Activated T-helper 2 cell treated with anti-CD3 and anti-CD28 coated beads, Interferon-gamma antibody, Interleukin-2, Interleukin-4, amounts not matched to agents 10 μg/mL and 5 μg/mL and 100 μg/mL, durations not matched to agents 14 hours and 24 hours and 36 hours (primary cell): ENCODE measurements at regions not wholly inside any gene's neighbourhood (a gene's known extent, or its start where the extent isn't known, plus 50 kb on each side); places are given as distances from the start of the nearest gene placed in this dataset.
A peak's percentile ranks its signal among the peaks of the same experiment; 100 is the strongest.
"Not testable (repeated sequence)": the region's sequence is repeated elsewhere in the genome, so short reads cannot be mapped to it uniquely, and the experiment has no call there.

Experiments
- DNase-seq: peaks from one replicate; pipeline ENCODE4 v3.0.0; 2021; ENCODE audit warnings: low spot score
- H3K27ac Mint-ChIP-seq: one replicate; pipeline ENCODE4 v1.8.0; 2021; ENCODE audit warnings: mixed read lengths
- H3K27me3 Mint-ChIP-seq: one replicate; pipeline ENCODE4 v1.8.0; 2021; ENCODE audit warnings: low read depth, mixed read lengths
- H3K36me3 Mint-ChIP-seq: one replicate; pipeline ENCODE4 v1.8.0; 2021; ENCODE audit warnings: low read depth, mixed read lengths
- H3K4me1 Mint-ChIP-seq: one replicate; pipeline ENCODE4 v1.8.0; 2021; ENCODE audit warnings: low read depth, mixed read lengths
- H3K4me3 Mint-ChIP-seq: one replicate; pipeline ENCODE4 v1.8.0; 2021; ENCODE audit warnings: low read depth, mild to moderate bottlenecking, moderate library complexity, mixed read lengths
- H3K9me3 Mint-ChIP-seq: one replicate; pipeline ENCODE4 v1.8.0; 2021; ENCODE audit warnings: mixed read lengths
- intact Hi-C: fragments of 100-400 bp; cut with micrococcal nuclease; formaldehyde crosslinking; loops from one replicate; pipeline ENCODE4 v1.15.1; 2023

DNA sequence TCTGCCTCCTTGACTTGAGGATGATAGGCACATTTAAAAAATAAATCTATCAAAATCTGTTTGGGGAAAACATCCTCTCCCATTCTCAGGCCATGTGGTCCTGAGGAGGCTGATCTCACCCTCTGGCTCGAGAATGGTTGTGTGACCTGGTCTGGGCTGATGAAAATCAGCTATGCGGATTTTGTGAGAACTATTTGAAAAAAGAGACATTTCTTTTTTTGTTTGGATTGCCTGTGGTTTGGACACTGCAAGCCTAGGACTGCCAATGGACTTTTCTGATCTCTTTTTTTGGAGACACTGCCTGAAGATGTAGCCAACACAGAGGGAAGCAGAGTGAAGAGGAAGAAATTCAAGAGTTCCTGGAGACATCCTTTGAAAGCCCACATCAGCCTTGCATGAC, 145.9 kb downstream of the HS3ST3B1 start:
- Mint-ChIP-seq H3K27me3 (no peaks in the 10 kb centered on the region), H3K4me3 (no peak overlapping the region), H3K4me1 (peaks cover 11% of the 10 kb centered on the region), H3K9me3 (peaks cover 5% of the 10 kb centered on the region), H3K27ac (no peak overlapping the region), H3K36me3 (no peaks in the 10 kb centered on the region)
- DNase-seq, result no peak
- intact Hi-C loops, result no loop called here

DNA sequence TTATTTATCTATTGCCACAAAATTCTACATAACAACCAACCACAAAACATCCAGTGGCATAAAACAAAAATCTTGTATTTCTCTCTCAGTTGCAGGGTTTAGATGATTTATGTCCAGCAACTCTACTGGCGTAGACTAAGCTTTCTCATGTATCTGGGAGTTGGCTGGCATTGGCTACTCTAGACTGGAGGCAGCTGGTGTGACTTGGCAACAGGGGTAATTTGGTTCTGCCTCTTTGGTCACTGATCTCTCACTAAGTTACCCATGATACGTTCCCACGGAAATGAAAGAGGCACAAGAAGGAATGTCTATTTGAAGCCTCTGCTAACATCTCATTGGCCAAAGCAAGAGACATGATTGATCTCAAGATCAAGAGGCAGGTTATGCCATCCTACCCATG, 144.0 kb downstream of the HS3ST3B1 start:
- H3K4me3 Mint-ChIP-seq, result no peak overlapping the region
- no peak overlapping the region for H3K27ac Mint-ChIP-seq
- DNase-seq, result no peak
- H3K9me3 Mint-ChIP-seq, result peaks cover 5% of the 10 kb centered on the region
- H3K36me3 Mint-ChIP-seq, result no peaks in the 10 kb centered on the region
- intact Hi-C loops, result no loop called here
- no peaks in the 10 kb centered on the region for H3K27me3 Mint-ChIP-seq
- peaks cover 11% of the 10 kb centered on the region for H3K4me1 Mint-ChIP-seq

DNA sequence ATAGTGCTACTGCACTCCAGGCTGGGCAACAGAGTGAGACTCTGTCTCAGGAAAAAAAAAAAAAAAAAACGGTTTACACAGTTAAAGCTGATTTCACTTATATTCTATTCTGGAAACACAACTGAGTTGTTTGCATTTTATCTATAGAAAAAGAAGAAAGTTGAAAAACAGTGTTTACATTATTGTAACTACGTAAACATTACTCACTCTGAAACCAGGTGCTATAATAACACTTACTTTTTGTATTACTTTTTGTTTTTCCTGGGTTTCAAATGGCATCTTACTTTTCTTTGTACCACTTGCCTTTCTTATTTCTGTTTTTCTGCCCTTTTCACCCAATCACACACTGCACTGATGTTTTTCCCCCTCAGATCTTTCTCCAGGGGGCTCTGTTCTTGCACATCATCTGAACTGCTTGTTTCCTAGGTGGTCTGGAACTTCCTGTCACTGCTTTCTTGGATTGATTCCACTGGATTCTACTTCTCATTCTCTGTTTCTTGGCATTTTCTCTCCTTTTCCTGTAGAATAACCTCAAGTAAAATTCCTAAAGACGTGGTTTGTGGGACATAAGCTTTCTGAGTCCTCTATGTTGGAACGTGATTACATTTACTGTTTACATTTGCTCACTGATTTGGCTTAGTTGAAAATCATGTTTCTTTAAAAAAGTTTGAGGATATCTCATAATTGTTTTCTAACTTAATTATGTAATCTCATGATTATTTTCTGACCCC, 142.1 kb downstream of the HS3ST3B1 start:
- Mint-ChIP-seq H3K36me3 (no peaks in the 10 kb centered on the region), H3K27ac (no peak overlapping the region), H3K4me1 (peaks cover 11% of the 10 kb centered on the region), H3K9me3 (peaks cover 5% of the 10 kb centered on the region), H3K4me3 (no peak overlapping the region), H3K27me3 (no peaks in the 10 kb centered on the region)
- no peak for DNase-seq
- intact Hi-C loops, result no loop called here

DNA sequence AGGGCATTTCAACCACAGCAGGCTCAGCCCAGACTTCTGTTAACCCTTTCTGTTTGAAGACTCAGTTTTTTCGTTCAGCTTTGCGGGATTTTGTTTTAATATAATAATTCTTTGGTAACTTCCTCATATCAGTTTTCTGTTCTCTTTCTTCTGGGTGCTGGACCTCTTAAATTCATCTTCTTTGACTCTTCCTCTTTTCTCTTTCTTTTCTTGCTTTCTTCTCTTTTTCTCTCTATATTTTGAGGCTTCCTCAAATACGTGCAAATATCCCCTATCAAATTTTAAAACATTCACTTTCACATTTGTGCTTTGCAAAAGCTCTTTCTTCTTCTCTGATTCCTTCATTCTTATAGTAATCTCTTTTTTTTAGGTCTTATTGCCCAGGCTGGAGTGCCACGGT, 136.3 kb downstream of the HS3ST3B1 start:
- no peaks in the 10 kb centered on the region for H3K36me3 Mint-ChIP-seq
- DNase-seq, result no peak
- no peak overlapping the region for H3K27ac Mint-ChIP-seq
- intact Hi-C loops, result no loop called here
- no peak overlapping the region for H3K4me3 Mint-ChIP-seq
- no peaks in the 10 kb centered on the region for H3K4me1 Mint-ChIP-seq
- no peaks in the 10 kb centered on the region for H3K9me3 Mint-ChIP-seq
- H3K27me3 Mint-ChIP-seq, result peaks cover 2% of the 10 kb centered on the region

DNA sequence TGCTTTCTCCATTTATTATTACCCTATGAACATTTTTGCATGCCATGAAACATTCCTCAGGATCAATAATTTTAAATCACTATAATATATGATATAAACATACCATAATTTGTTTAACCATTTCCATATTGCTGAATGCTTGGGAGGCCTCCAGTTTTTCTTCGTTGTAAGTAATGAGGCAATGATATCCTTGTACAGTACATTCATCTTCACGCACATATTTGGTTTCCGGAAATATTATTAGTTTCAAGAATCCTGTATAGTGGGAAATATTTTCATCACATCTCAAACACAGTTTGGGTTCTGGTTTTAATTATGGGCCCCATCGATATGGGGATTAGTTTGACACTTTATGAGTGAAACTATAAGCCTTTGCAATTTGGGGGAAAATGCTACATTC, 135.4 kb downstream of the HS3ST3B1 start:
- peaks cover 2% of the 10 kb centered on the region for H3K27me3 Mint-ChIP-seq
- H3K4me1 Mint-ChIP-seq, result no peaks in the 10 kb centered on the region
- H3K4me3 Mint-ChIP-seq, result no peak overlapping the region
- no peak for DNase-seq
- no peaks in the 10 kb centered on the region for H3K9me3 Mint-ChIP-seq
- intact Hi-C loops, result no loop called here
- H3K27ac Mint-ChIP-seq, result no peak overlapping the region
- H3K36me3 Mint-ChIP-seq, result no peaks in the 10 kb centered on the region

DNA sequence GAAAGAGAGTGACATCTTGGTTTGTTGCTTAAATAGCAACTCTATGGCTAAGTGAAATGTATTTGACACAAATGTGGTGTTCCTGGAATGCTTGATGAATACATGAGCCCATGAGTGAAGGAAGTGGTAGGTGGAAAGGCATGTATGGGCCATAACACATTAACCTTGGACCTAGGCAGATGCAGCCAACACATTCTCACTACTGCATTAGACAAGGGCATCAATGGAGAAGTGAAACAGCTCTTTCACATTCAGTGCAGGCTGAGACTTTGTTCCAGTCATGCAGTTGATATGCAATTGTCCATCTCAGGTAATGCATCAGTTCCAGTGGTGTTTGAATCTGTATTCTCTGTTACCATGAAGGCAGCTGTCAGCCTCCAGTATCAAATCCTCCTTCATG, 133.6 kb downstream of the HS3ST3B1 start:
- H3K4me3 Mint-ChIP-seq, result no peak overlapping the region
- H3K4me1 Mint-ChIP-seq, result peaks cover 5% of the 10 kb centered on the region
- H3K9me3 Mint-ChIP-seq, result no peaks in the 10 kb centered on the region
- H3K27me3 Mint-ChIP-seq, result peaks cover 2% of the 10 kb centered on the region
- H3K36me3 Mint-ChIP-seq, result no peaks in the 10 kb centered on the region
- intact Hi-C loops, result no loop called here
- no peak for DNase-seq
- H3K27ac Mint-ChIP-seq, result no peak overlapping the region

DNA sequence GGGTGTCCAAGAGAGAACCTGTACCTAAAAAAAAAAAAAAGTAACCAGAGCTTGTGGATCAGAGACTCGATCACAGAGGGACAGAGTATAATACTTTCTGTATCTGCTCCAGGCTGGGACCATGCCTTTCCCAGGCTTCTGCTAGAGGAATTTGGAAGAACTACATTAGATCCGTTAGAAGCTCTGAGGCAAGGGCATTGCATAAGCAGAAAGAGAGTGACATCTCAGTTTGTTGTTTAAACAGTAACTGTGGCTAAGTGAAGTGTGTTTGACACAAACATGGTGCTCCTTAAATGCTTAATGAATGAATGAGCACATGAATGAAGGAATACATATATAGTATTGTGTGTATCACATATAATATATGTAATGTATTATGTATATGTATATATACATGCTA, 131.2 kb downstream of the HS3ST3B1 start:
- no peaks in the 10 kb centered on the region for H3K9me3 Mint-ChIP-seq
- H3K36me3 Mint-ChIP-seq, result no peaks in the 10 kb centered on the region
- H3K27ac Mint-ChIP-seq, result no peak overlapping the region
- no peak for DNase-seq
- intact Hi-C loops, result no loop called here
- H3K4me1 Mint-ChIP-seq, result peaks cover 28% of the 10 kb centered on the region
- H3K27me3 Mint-ChIP-seq, result no peaks in the 10 kb centered on the region
- no peak overlapping the region for H3K4me3 Mint-ChIP-seq

DNA sequence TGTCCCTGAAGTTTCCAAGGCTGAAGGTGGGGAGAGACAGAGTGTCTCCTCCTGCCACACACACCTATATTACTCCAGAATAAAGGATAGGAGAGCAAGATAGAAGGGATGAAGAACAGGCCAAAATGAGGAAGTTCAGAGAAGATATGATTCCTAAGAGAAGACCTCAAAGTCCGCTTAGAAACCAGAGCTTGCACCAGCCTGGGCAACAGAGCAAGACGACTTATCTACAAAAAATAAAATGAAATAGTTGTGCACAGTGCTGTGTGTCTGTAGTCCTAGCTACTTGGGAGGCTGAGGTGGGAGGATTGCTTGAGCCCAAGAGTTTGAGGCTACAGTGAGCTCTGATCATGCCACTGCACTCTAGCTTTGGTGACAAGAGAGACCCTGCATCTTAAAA, 128.2 kb downstream of the HS3ST3B1 start:
- Mint-ChIP-seq H3K4me1 (peaks cover 32% of the 10 kb centered on the region), H3K4me3 (peak overlapping the region; percentile 54), H3K27ac (peak overlapping the region; percentile 82), H3K9me3 (no peaks in the 10 kb centered on the region), H3K36me3 (no peaks in the 10 kb centered on the region), H3K27me3 (no peaks in the 10 kb centered on the region)
- intact Hi-C loops, result loop anchor here (5.0 to 10.0 kb wide), 2 partner anchors 127 to 224 kb away; partner anchors contain the start of gene HS3ST3B1
- no peak for DNase-seq

DNA sequence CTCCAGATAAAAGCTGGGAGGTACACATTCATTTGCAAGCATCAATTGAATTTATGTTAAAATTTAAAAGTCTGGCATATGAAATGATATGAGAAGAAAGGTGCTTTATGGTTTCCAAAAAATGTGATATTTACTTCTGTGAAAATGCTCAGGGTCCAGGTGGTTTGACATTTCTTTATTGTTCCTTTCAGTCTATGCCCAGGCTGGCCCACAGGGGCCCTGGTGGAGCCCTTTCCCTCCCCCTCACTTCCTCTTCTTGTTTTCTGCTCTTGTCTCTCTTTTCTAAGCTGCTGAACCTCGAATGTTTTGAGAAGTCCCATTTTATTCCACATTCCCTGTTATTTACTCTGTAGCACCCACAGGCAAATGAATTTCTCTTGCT, 127.8 kb downstream of the HS3ST3B1 start:
- peaks cover 32% of the 10 kb centered on the region for H3K4me1 Mint-ChIP-seq
- peak overlapping the region; percentile 54 for H3K4me3 Mint-ChIP-seq
- peak overlapping the region; percentile 82 for H3K27ac Mint-ChIP-seq
- intact Hi-C loops, result loop anchor here (1.0 to 10.0 kb wide), 4 partner anchors 25 to 224 kb away; partner anchors contain the start of gene HS3ST3B1
- no peaks in the 10 kb centered on the region for H3K9me3 Mint-ChIP-seq
- no peaks in the 10 kb centered on the region for H3K36me3 Mint-ChIP-seq
- no peaks in the 10 kb centered on the region for H3K27me3 Mint-ChIP-seq
- no peak for DNase-seq

DNA sequence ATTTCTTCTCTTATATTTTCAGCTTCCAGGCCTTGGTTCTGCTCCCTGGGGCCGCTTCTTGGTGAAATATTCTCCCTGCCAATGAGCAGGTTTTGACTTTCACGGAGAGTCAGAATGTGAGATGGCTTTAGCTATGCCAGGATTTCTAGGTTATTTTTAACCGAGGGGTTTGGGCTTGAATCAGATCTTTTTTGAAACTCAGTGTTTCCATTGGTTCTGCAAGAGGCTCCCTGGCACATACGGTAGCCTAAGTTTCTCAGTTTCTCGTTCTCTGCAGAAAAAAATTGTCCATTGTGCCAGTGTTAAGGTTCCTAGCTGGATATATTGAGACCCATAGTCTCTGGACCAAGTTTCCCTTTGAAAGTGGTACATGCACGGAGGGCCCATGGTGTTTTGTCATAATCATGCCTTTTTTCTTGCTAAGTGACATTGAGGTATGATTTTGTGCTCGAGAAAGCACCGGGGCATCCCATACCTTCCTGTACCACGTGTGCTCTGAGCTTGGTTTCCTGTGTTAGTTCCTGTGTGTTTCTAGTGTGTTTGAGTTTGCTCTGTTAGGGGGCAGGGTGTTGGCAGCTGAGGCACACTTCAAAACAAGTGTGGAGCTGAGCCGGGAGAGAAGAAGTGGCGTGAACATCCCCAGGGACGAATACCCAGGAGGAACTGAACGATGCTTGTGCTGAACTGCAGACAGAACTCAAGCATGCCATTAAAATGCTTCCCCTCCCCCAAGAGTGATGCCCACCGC, 127.2 kb downstream of the HS3ST3B1 start:
- H3K36me3 Mint-ChIP-seq, result no peaks in the 10 kb centered on the region
- no peaks in the 10 kb centered on the region for H3K27me3 Mint-ChIP-seq
- DNase-seq, result peak; percentile 28
- peaks cover 32% of the 10 kb centered on the region for H3K4me1 Mint-ChIP-seq
- peak overlapping the region; percentile 54 for H3K4me3 Mint-ChIP-seq
- no peaks in the 10 kb centered on the region for H3K9me3 Mint-ChIP-seq
- H3K27ac Mint-ChIP-seq, result peak overlapping the region; percentile 82
- intact Hi-C loops, result loop anchor here (1.0 to 10.0 kb wide), 4 partner anchors 25 to 223 kb away; partner anchors contain the start of gene HS3ST3B1

DNA sequence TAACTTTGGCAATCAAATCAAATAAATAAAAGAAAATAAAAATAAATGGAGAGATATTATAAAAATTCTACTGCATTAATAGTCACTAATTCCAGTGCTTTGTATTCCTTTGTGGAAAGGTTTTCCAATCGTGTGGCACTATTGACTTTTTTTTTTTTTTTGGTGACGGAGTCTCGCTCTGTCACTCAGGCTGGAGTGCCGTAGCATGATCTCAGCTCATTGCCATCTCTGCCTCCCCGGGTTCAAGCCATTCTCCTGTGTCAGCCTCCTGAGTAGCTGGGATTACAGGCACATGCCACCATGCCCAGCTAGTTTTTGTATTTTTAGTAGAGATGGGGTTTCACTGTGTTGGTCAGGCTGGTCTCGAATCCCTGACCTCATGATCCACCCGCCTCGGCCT, 122.3 kb downstream of the HS3ST3B1 start:
- peaks cover 15% of the 10 kb centered on the region for H3K4me1 Mint-ChIP-seq
- intact Hi-C loops, result loop anchor here (10.0 kb wide), 1 partner anchor 218 kb away; no protein-coding TSS in a partner anchor
- not testable (repeated sequence) for H3K9me3 Mint-ChIP-seq, H3K36me3 Mint-ChIP-seq, H3K27me3 Mint-ChIP-seq, H3K27ac Mint-ChIP-seq, H3K4me3 Mint-ChIP-seq, DNase-seq

DNA sequence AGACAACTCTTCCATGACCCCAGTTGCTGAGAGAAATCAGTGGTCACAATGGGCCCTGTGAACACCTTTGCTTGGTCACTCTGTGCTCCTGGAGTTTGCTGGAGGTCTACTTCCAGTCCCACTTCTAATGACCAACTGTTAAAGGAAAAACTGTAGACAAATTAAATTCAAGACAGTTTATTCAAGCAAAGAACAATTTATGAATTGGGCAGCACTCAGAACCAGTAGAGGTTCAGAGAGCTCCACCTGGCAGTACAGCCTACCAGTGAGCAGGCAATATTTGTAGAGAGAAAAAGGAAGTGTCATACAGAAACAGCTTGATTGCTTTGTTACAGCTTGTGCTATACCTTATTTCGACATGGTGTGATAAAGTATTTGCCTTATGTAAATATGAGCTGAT, 116.5 kb downstream of the HS3ST3B1 start:
- H3K4me3 Mint-ChIP-seq, result no peak overlapping the region
- no peak overlapping the region for H3K27ac Mint-ChIP-seq
- intact Hi-C loops, result no loop called here

DNA sequence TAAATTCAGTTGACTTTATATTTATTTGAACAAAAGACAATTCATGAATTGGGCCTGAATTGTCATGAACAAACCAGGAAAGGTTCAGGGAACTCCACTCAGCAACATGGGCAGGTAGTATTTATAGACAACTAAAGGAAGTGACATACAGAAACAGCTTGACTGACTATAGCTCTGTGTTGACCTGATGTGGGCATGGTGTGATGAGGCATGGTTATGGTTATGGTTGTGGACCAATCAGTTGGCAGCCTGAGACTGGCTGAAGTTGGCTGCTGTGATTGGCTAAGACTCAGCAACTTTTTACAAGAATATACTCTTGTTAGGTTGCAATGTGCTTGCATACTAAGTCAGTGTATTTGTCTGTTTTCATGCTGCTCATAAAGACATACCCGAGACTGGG, 108.4 kb downstream of the HS3ST3B1 start:
- intact Hi-C loops, result no loop called here
- Mint-ChIP-seq H3K27ac (no peak overlapping the region), H3K27me3 (no peaks in the 10 kb centered on the region)

More for the DNA sequence above, 116.5 kb downstream of the HS3ST3B1 start:
- Mint-ChIP-seq H3K9me3 (peaks cover 3% of the 10 kb centered on the region), H3K27me3 (peaks cover 8% of the 10 kb centered on the region), H3K36me3 (no peaks in the 10 kb centered on the region), H3K4me1 (no peaks in the 10 kb centered on the region)
- DNase-seq, result no peak

More for the DNA sequence above, 108.4 kb downstream of the HS3ST3B1 start:
- Mint-ChIP-seq H3K9me3 (peaks cover 4% of the 10 kb centered on the region), H3K36me3 (no peaks in the 10 kb centered on the region), H3K4me3 (no peak overlapping the region), H3K4me1 (peaks cover 12% of the 10 kb centered on the region)
- DNase-seq, result no peak
